ENCODE measurements at regions not wholly inside any gene's neighbourhood (a gene's known extent, or its start where the extent isn't known, plus 50 kb on each side); places are given as distances from the start of the nearest gene placed in this dataset.

DNA sequence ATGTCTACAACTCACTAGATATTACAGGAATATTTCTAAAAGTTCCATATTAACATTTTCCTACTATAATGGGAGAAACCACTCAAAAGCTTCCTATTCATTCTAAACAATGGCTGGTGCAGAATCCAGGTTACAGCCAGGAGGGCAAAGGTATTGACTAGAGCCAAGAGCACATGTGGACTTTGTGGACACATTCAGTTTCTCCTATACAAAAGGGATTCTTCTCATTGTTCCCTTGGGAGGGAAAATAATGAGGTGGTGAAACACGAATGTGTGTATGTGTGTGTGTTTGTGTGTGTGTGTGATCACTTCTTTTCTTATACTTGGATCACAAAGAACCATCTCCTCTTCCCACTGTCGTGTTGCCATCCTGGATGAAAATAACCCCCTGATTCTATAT is 1000.0 kb downstream of the ADGRL2 start:
- TF ChIP-seq CTCF (IDR thresholded peaks at IDR 0.05) (no peak), POLR2AphosphoS5 (IDR thresholded peaks at IDR 0.05) (no peak), EP300 (IDR thresholded peaks at IDR 0.05) (no peak), POLR2A (IDR thresholded peaks at IDR 0.05) (no peak)
